Activated CD4-positive, alpha-beta T cell treated with anti-CD3 and anti-CD28 coated beads, Interleukin-2, amount 10 ng/mL, durations not matched to agents 7 days and 5 days (primary cell): ENCODE measurements at regions not wholly inside any gene's neighbourhood (a gene's known extent, or its start where the extent isn't known, plus 50 kb on each side); places are given as distances from the start of the nearest gene placed in this dataset.
"Not testable (repeated sequence)": the region's sequence is repeated elsewhere in the genome, so short reads cannot be mapped to it uniquely, and the experiment has no call there.

Experiments used
- CTCF ChIA-PET: fragments of 350-600 bp; sonication (Branson Sonifier 250); formaldehyde crosslinking; loops from one replicate; lab custom pipeline; 2021; ENCODE audit warnings: antibody characterized with exemption; lab: Charles Lee
- POLR2A ChIA-PET: fragments of 350-600 bp; sonication (Branson Sonifier 250); formaldehyde crosslinking; loops from one replicate; lab custom pipeline; 2021; ENCODE audit warnings: antibody characterized with exemption; lab: Charles Lee
- DNase-seq: peaks from one replicate; pipeline ENCODE4 v3.0.0-alpha.2; 2020
- H3K27ac Mint-ChIP-seq: one replicate; pipeline ENCODE4 v1.8.0; 2021; ENCODE audit warnings: mild to moderate bottlenecking, moderate library complexity, mixed read lengths
- H3K27me3 Mint-ChIP-seq: one replicate; pipeline ENCODE4 v1.8.0; 2021; ENCODE audit warnings: mixed read lengths
- H3K36me3 Mint-ChIP-seq: one replicate; pipeline ENCODE4 v1.8.0; 2021; ENCODE audit warnings: low read depth, mixed read lengths
- H3K4me1 Mint-ChIP-seq: one replicate; pipeline ENCODE4 v1.8.0; 2021; ENCODE audit warnings: mixed read lengths
- H3K4me3 Mint-ChIP-seq: one replicate; pipeline ENCODE4 v1.8.0; 2021; ENCODE audit warnings: mild to moderate bottlenecking, moderate library complexity, mixed read lengths
- H3K9me3 Mint-ChIP-seq: one replicate; pipeline ENCODE4 v1.8.0; 2021; ENCODE audit warnings: mixed read lengths

GRCh38 chr4:49510238-49510637, 524.2 kb downstream of the CWH43 start:
- DNase-seq, POLR2A ChIA-PET, H3K27ac Mint-ChIP-seq, H3K27me3 Mint-ChIP-seq, H3K4me3 Mint-ChIP-seq, H3K4me1 Mint-ChIP-seq, H3K36me3 Mint-ChIP-seq, CTCF ChIA-PET: not testable (repeated sequence)
- peaks cover 46% of the 10 kb centered on the region for H3K9me3 Mint-ChIP-seq

DNA sequence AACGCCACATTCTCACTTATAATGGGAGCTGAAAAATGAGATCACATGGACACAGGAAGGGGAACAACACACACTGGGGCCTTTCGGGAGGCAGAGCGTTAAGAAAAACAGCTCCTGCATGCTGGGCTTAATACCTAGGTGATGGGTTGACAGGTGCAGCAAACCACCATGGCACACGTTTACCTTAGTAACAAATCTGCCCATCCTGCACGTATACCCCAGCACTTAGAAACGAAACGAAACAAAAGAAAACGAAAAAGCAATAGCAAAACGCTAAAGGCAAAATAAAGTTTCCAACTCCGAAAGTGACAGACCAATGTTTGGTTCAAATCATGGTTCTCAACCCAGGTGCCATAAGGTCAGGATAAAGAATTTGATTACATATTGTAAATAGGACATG, 525.3 kb downstream of the CWH43 start:
- H3K9me3 Mint-ChIP-seq = peaks cover 56% of the 10 kb centered on the region
- POLR2A ChIA-PET, H3K4me1 Mint-ChIP-seq: not testable (repeated sequence)

GRCh38 chr4:49511881-49512491, 525.9 kb downstream of the CWH43 start:
- H3K4me3 Mint-ChIP-seq, CTCF ChIA-PET, POLR2A ChIA-PET, H3K4me1 Mint-ChIP-seq, DNase-seq, H3K27ac Mint-ChIP-seq, H3K27me3 Mint-ChIP-seq, H3K36me3 Mint-ChIP-seq: not testable (repeated sequence)
- H3K9me3 Mint-ChIP-seq = peaks cover 60% of the 10 kb centered on the region

More for the DNA sequence above, 525.3 kb downstream of the CWH43 start:
- H3K36me3 Mint-ChIP-seq, CTCF ChIA-PET, H3K4me3 Mint-ChIP-seq, DNase-seq, H3K27ac Mint-ChIP-seq, H3K27me3 Mint-ChIP-seq: not testable (repeated sequence)

GRCh38 chr4:49512641-49513545, 526.8 kb downstream of the CWH43 start:
- CTCF ChIA-PET, POLR2A ChIA-PET, H3K4me3 Mint-ChIP-seq, H3K27me3 Mint-ChIP-seq, H3K27ac Mint-ChIP-seq, H3K4me1 Mint-ChIP-seq, H3K36me3 Mint-ChIP-seq: not testable (repeated sequence)
- DNase-seq = peak; percentile 16
- peaks cover 60% of the 10 kb centered on the region for H3K9me3 Mint-ChIP-seq

DNA sequence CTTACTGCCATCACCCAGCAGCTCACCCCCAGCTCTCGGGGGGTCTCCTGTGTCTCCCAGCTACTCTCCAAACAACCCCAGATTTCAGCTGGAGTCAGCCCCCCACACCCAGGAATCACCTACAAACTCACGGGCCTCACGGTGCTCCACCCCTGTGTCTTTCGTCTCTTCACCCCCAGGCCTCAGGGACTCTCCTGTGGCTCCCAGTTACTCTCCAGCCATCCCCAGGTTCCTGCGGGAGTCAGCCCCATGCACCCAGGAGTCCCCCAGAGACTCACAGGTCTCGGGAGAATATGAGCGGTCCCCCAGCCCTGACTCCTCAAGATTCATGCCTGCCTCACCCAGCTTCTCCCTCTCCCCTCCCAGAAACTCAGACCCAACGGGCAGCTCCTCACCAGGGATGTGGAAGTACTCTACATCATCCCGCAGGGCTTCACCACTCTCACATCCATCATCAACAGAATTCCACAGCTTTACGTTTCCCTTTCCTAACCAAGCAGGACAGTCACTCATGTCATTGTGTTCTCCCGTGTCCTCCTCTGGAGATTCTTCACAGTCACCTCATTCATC, 527.6 kb downstream of the CWH43 start:
- H3K36me3 Mint-ChIP-seq, H3K27ac Mint-ChIP-seq, H3K27me3 Mint-ChIP-seq, POLR2A ChIA-PET, CTCF ChIA-PET, H3K4me3 Mint-ChIP-seq, DNase-seq, H3K4me1 Mint-ChIP-seq: not testable (repeated sequence)
- peaks cover 60% of the 10 kb centered on the region for H3K9me3 Mint-ChIP-seq

DNA sequence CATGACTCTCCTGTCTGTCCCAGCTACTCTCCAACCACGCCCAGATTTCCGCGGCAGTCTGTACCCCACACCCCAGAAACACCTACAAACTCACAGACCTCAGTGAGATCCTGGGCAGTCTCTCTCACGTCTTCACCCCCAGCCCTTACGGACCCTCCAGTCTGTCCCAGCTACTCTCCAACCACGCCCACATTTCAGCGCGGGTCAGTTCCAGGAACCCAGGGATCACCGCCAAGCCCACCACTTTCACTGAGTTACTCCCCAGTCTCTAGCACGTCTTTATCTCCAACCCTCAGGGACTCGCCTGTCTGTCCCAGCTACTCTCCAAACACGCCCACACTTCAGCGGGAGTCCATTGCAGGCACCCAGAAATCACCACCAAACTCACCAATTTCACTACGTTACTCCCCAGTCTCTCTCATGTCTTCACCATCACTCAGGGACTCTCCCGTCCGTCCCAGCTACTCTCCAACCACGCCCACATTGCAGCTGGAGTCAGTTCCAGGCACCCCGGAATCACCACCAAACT, 528.2 kb downstream of the CWH43 start:
- H3K27me3 Mint-ChIP-seq, POLR2A ChIA-PET, CTCF ChIA-PET, H3K36me3 Mint-ChIP-seq, H3K4me3 Mint-ChIP-seq, H3K27ac Mint-ChIP-seq, H3K4me1 Mint-ChIP-seq: not testable (repeated sequence)
- peaks cover 60% of the 10 kb centered on the region for H3K9me3 Mint-ChIP-seq
- DNase-seq = peak; percentile 18

DNA sequence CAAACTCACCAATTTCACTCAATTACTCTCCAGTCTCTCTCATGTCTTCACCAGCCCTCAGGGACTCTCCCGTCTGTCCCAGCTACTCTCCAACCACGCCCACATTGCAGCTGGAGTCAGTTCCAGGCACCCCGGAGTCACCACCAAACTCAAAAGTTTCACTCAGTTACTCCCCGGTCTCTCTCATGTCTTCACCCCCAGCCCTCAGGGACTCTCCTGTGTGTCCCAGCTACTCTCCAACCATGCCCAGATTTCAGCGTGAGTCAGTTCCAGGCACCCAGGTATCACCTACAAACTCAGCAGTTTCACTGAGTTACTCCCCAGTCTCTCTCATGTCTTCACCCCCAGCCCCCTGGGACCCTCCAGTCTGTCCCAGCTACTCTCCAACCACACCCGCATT, 528.8 kb downstream of the CWH43 start:
- H3K9me3 Mint-ChIP-seq = peaks cover 60% of the 10 kb centered on the region
- H3K4me1 Mint-ChIP-seq, H3K4me3 Mint-ChIP-seq, H3K27ac Mint-ChIP-seq, H3K27me3 Mint-ChIP-seq, POLR2A ChIA-PET, CTCF ChIA-PET, DNase-seq, H3K36me3 Mint-ChIP-seq: not testable (repeated sequence)

GRCh38 chr4:49515241-49515640, 529.2 kb downstream of the CWH43 start:
- CTCF ChIA-PET, H3K36me3 Mint-ChIP-seq, POLR2A ChIA-PET, H3K27me3 Mint-ChIP-seq, H3K27ac Mint-ChIP-seq, DNase-seq, H3K4me1 Mint-ChIP-seq, H3K4me3 Mint-ChIP-seq: not testable (repeated sequence)
- H3K9me3 Mint-ChIP-seq = peaks cover 58% of the 10 kb centered on the region

DNA sequence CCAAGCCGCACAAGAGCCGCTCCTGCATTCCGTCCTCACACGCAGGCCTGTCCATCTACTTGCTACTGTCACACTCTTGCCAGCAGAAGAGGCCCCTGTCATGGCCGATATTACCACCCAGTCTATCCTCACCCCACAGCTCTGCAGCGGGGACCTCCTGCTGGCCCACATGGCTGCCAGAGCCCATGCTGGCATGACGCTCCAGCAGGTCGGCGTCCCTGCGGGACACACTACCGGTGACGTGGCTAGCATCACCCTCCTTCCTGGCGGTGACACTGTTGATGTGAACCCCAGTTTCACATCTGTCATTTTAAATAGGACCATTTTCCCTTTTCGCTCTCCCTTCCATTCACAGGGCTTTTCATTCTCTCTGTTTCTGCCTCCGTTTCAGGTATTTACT, 530.0 kb downstream of the CWH43 start:
- POLR2A ChIA-PET, H3K27me3 Mint-ChIP-seq, H3K36me3 Mint-ChIP-seq, H3K4me1 Mint-ChIP-seq, DNase-seq, CTCF ChIA-PET, H3K27ac Mint-ChIP-seq, H3K4me3 Mint-ChIP-seq: not testable (repeated sequence)
- peaks cover 49% of the 10 kb centered on the region for H3K9me3 Mint-ChIP-seq

DNA sequence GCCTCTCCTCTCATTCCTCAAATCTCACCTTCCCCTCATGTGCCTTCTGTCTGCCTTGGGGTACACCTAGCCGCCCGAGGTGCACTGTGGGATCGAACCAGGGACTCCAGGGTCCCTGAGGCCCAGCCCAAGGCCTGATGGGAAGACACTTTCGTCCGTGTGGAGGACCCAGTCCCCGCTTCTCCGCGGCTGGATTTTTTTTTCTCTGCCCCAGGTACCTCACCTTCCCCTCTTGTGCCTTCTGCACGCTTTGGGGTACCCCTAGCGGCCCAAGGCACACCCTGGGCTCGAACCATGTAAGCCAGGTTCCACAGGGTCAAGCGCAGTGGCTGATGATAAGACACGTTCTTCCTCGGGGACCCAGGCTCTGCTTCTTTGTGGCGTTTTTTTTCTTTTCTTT, 530.7 kb downstream of the CWH43 start:
- ChIA-PET POLR2A (no interaction called here), CTCF (no interaction called here)
- Mint-ChIP-seq H3K4me1 (no peaks in the 10 kb centered on the region), H3K27me3 (no peaks in the 10 kb centered on the region), H3K4me3 (no peak overlapping the region), H3K27ac (no peak overlapping the region), H3K9me3 (peaks cover 43% of the 10 kb centered on the region), H3K36me3 (peaks cover 4% of the 10 kb centered on the region)
- DNase-seq = no peak

- H3K27ac Mint-ChIP-seq, DNase-seq, CTCF ChIA-PET, H3K27me3 Mint-ChIP-seq, POLR2A ChIA-PET, H3K4me3 Mint-ChIP-seq, H3K4me1 Mint-ChIP-seq, H3K36me3 Mint-ChIP-seq: not testable (repeated sequence)
- H3K9me3 Mint-ChIP-seq = peaks cover 36% of the 10 kb centered on the region
Measured at GRCh38 chr4:49517485-49518205, 531.6 kb downstream of the CWH43 start.

DNA sequence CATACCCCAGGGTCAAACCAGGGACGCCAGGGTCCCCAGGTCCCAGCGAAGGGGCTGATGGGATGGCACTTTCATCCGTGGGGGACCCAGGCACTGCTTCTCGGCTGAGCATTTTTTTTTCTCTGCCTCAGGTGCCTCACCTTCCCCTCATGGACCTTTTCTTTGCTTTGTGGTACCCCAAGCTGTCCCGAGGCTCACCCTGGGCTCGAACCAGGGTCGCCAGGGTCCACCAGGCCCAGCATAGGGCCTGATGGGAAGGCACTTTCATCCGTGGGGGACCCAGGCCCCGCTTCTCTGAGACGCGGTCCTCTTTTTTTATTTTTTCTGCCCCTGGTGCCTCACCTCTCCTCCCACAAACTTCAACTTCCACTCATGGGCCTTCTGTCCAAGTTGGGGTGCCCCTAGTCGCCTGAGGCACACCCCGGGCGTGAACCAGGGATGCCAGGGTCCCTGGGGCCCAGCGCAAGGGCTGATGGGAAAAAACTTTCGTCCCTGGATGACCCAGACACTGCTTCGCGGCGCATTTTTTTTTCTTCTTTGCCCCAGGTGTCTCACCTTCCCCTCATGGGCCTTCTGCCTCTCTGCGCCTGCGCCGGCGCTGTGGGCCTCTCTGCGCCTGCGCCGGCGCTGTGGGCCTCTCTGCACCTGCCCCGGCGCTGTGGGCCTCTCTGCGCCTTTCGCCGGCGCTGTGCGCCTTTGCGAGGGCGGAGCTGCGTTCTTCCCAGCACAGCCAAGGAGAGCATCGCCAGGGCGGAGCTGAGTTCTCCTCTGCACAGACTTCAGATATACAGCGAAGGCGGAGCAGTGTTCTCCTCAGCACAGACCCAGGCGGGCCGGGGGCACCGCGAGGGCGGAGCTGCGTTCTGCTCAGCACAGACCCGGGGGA, 533.3 kb downstream of the CWH43 start:
- H3K4me3 Mint-ChIP-seq, H3K4me1 Mint-ChIP-seq, DNase-seq, CTCF ChIA-PET, H3K27me3 Mint-ChIP-seq, H3K27ac Mint-ChIP-seq, H3K36me3 Mint-ChIP-seq, POLR2A ChIA-PET: not testable (repeated sequence)
- H3K9me3 Mint-ChIP-seq = peaks cover 21% of the 10 kb centered on the region
